ENCODE measurements at regions not wholly inside any gene's neighbourhood (a gene's known extent, or its start where the extent isn't known, plus 50 kb on each side); places are given as distances from the start of the nearest gene placed in this dataset.

DNA sequence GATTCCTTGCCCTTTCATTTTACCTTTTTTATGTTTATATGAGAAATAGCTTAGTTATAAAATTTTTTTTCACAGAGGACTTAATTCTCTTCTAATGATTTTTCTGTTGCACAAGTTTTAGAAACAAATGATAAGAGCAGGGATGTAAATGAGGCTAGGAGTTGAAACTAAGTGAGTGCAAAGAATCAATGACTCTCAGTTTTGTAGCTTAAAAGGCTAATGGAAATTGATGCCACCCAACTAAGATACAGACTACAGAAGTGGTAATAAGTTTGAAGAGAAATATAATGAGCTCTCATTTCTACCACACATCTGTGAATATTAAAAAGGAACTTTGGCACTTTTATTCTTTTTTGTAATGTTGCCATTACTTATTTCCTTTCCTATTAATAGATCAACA lies 105.1 kb downstream of the LURAP1L start:
- ATAC-seq (no peak), DNase-seq (ENCODE audit: low spot score) (no peak)
- Histone ChIP-seq H3F3A (replicated peaks; ENCODE audit: low read depth) (no peaks in the 10 kb centered on the region), H3K4me2 (no peak overlapping the region), H3K9me2 (ENCODE audit: insufficient read depth) (no peaks in the 10 kb centered on the region), H3K27me3 (ENCODE audit: insufficient read depth) (no peaks in the 10 kb centered on the region), H3K4me1 (ENCODE audit: insufficient read depth) (no peaks in the 10 kb centered on the region), H2AFZ (no peak overlapping the region), H4K20me1 (replicated peaks; ENCODE audit: insufficient read depth) (no peaks in the 10 kb centered on the region), H3K36me3 (ENCODE audit: insufficient read depth) (no peaks in the 10 kb centered on the region), H3K79me2 (replicated peaks; ENCODE audit: insufficient read depth) (no peaks in the 10 kb centered on the region), H3K4me3 (no peak overlapping the region), H3K27ac (ENCODE audit: low read depth) (no peak overlapping the region)
- no peak overlapping the region for H3K4me3 Mint-ChIP-seq
- TF ChIP-seq, protein P1, sequence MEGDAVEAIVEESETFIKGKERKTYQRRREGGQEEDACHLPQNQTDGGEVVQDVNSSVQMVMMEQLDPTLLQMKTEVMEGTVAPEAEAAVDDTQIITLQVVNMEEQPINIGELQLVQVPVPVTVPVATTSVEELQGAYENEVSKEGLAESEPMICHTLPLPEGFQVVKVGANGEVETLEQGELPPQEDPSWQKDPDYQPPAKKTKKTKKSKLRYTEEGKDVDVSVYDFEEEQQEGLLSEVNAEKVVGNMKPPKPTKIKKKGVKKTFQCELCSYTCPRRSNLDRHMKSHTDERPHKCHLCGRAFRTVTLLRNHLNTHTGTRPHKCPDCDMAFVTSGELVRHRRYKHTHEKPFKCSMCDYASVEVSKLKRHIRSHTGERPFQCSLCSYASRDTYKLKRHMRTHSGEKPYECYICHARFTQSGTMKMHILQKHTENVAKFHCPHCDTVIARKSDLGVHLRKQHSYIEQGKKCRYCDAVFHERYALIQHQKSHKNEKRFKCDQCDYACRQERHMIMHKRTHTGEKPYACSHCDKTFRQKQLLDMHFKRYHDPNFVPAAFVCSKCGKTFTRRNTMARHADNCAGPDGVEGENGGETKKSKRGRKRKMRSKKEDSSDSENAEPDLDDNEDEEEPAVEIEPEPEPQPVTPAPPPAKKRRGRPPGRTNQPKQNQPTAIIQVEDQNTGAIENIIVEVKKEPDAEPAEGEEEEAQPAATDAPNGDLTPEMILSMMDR (conservative IDR thresholded peaks at IDR 0.05; ENCODE audit: low read depth in 2 of 2) = no peak
- no peak for TF ChIP-seq ZNF114 (CRISPR knock-in tag; IDR thresholded peaks at IDR 0.05)
- TF ChIP-seq NANOG (IDR thresholded peaks at IDR 0.05; ENCODE audit: borderline replicate concordance) = no peak
- no peak for TF ChIP-seq JUNB (IDR thresholded peaks at IDR 0.05; ENCODE audit: unreplicated experiment)
- no peak for TF ChIP-seq CREB1 (CRISPR knock-in tag; IDR thresholded peaks at IDR 0.05; ENCODE audit: low read depth)
- TF ChIP-seq ZNF331 (CRISPR knock-in tag; IDR thresholded peaks at IDR 0.05; ENCODE audit: low read depth) = no peak
- no peak for TF ChIP-seq POLR2AphosphoS5 (IDR thresholded peaks at IDR 0.05; ENCODE audit: low read depth)
- TF ChIP-seq, protein P2, sequence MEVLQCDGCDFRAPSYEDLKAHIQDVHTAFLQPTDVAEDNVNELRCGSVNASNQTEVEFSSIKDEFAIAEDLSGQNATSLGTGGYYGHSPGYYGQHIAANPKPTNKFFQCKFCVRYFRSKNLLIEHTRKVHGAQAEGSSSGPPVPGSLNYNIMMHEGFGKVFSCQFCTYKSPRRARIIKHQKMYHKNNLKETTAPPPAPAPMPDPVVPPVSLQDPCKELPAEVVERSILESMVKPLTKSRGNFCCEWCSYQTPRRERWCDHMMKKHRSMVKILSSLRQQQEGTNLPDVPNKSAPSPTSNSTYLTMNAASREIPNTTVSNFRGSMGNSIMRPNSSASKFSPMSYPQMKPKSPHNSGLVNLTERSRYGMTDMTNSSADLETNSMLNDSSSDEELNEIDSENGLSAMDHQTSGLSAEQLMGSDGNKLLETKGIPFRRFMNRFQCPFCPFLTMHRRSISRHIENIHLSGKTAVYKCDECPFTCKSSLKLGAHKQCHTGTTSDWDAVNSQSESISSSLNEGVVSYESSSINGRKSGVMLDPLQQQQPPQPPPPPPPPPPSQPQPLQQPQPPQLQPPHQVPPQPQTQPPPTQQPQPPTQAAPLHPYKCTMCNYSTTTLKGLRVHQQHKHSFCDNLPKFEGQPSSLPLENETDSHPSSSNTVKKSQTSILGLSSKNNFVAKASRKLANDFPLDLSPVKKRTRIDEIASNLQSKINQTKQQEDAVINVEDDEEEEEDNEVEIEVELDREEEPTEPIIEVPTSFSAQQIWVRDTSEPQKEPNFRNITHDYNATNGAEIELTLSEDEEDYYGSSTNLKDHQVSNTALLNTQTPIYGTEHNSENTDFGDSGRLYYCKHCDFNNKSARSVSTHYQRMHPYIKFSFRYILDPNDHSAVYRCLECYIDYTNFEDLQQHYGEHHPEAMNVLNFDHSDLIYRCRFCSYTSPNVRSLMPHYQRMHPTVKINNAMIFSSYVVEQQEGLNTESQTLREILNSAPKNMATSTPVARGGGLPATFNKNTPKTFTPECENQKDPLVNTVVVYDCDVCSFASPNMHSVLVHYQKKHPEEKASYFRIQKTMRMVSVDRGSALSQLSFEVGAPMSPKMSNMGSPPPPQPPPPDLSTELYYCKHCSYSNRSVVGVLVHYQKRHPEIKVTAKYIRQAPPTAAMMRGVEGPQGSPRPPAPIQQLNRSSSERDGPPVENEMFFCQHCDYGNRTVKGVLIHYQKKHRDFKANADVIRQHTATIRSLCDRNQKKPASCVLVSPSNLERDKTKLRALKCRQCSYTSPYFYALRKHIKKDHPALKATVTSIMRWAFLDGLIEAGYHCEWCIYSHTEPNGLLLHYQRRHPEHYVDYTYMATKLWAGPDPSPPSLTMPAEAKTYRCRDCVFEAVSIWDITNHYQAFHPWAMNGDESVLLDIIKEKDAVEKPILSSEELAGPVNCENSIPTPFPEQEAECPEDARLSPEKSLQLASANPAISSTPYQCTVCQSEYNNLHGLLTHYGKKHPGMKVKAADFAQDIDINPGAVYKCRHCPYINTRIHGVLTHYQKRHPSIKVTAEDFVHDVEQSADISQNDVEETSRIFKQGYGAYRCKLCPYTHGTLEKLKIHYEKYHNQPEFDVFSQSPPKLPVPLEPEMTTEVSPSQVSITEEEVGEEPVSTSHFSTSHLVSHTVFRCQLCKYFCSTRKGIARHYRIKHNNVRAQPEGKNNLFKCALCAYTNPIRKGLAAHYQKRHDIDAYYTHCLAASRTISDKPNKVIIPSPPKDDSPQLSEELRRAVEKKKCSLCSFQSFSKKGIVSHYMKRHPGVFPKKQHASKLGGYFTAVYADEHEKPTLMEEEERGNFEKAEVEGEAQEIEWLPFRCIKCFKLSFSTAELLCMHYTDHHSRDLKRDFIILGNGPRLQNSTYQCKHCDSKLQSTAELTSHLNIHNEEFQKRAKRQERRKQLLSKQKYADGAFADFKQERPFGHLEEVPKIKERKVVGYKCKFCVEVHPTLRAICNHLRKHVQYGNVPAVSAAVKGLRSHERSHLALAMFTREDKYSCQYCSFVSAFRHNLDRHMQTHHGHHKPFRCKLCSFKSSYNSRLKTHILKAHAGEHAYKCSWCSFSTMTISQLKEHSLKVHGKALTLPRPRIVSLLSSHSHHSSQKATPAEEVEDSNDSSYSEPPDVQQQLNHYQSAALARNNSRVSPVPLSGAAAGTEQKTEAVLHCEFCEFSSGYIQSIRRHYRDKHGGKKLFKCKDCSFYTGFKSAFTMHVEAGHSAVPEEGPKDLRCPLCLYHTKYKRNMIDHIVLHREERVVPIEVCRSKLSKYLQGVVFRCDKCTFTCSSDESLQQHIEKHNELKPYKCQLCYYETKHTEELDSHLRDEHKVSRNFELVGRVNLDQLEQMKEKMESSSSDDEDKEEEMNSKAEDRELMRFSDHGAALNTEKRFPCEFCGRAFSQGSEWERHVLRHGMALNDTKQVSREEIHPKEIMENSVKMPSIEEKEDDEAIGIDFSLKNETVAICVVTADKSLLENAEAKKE (CRISPR knock-in tag; IDR thresholded peaks at IDR 0.05) = no peak
- TF ChIP-seq, protein P3, sequence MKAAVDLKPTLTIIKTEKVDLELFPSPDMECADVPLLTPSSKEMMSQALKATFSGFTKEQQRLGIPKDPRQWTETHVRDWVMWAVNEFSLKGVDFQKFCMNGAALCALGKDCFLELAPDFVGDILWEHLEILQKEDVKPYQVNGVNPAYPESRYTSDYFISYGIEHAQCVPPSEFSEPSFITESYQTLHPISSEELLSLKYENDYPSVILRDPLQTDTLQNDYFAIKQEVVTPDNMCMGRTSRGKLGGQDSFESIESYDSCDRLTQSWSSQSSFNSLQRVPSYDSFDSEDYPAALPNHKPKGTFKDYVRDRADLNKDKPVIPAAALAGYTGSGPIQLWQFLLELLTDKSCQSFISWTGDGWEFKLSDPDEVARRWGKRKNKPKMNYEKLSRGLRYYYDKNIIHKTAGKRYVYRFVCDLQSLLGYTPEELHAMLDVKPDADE (IDR thresholded peaks at IDR 0.05) = no peak
- no peak for TF ChIP-seq EZH2phosphoT487 (IDR thresholded peaks at IDR 0.05; ENCODE audit: unreplicated experiment)
- TF ChIP-seq, protein P4, sequence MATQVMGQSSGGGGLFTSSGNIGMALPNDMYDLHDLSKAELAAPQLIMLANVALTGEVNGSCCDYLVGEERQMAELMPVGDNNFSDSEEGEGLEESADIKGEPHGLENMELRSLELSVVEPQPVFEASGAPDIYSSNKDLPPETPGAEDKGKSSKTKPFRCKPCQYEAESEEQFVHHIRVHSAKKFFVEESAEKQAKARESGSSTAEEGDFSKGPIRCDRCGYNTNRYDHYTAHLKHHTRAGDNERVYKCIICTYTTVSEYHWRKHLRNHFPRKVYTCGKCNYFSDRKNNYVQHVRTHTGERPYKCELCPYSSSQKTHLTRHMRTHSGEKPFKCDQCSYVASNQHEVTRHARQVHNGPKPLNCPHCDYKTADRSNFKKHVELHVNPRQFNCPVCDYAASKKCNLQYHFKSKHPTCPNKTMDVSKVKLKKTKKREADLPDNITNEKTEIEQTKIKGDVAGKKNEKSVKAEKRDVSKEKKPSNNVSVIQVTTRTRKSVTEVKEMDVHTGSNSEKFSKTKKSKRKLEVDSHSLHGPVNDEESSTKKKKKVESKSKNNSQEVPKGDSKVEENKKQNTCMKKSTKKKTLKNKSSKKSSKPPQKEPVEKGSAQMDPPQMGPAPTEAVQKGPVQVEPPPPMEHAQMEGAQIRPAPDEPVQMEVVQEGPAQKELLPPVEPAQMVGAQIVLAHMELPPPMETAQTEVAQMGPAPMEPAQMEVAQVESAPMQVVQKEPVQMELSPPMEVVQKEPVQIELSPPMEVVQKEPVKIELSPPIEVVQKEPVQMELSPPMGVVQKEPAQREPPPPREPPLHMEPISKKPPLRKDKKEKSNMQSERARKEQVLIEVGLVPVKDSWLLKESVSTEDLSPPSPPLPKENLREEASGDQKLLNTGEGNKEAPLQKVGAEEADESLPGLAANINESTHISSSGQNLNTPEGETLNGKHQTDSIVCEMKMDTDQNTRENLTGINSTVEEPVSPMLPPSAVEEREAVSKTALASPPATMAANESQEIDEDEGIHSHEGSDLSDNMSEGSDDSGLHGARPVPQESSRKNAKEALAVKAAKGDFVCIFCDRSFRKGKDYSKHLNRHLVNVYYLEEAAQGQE (IDR thresholded peaks at IDR 0.05; ENCODE audit: unreplicated experiment) = no peak
- TF ChIP-seq STAT1 (IDR thresholded peaks at IDR 0.05; ENCODE audit: unreplicated experiment) = no peak
- no peak for TF ChIP-seq EZH2 (IDR thresholded peaks at IDR 0.05; ENCODE audit: low read depth, unreplicated experiment)
- no peaks in the 10 kb centered on the region for H3K36me3 Mint-ChIP-seq (ENCODE audit: low read depth)
- no peaks in the 10 kb centered on the region for H3K27me3 Mint-ChIP-seq (ENCODE audit: insufficient read depth, low read depth, poor library complexity)
- no peak overlapping the region for H3K27ac Mint-ChIP-seq
- peaks cover 4% of the 10 kb centered on the region; the same call in 2 of the 3 replicates for H3K4me1 Mint-ChIP-seq
- no peaks in the 10 kb centered on the region for H3K9me3 Mint-ChIP-seq

Measured in GM23338 (cell line).